ENCODE measurements at regions not wholly inside any gene's neighbourhood (a gene's known extent, or its start where the extent isn't known, plus 50 kb on each side); places are given as distances from the start of the nearest gene placed in this dataset.

- no peak for TF ChIP-seq CTCF (IDR thresholded peaks at IDR 0.05)
- no peak for TF ChIP-seq EZH2 (IDR thresholded peaks at IDR 0.05; ENCODE audit: borderline replicate concordance, insufficient read depth, low read depth, low read length, poor library complexity, severe bottlenecking)
Measured at GRCh38 chr13:47100214-47100853, 203.5 kb upstream of the HTR2A start.

All from B cell (primary cell).